Muscle layer of colon (tissue), 2 donors: ENCODE measurements at regions not wholly inside any gene's neighbourhood (a gene's known extent, or its start where the extent isn't known, plus 50 kb on each side); places are given as distances from the start of the nearest gene placed in this dataset.
"Not testable (repeated sequence)": the region's sequence is repeated elsewhere in the genome, so short reads cannot be mapped to it uniquely, and the experiment has no call there.

Experiments
- H3K27ac ChIP-seq: one replicate; pipeline ENCODE4 v1.7.0; 2013; ENCODE audit warnings: low read depth, mild to moderate bottlenecking, low read length, moderate library complexity
- H3K27me3 ChIP-seq, 2 donors: one replicate each; pipeline ENCODE4 v1.7.0; 2013; ENCODE audit warnings: low read length in 2 of 2, mild to moderate bottlenecking in 2 of 2; ENCODE audit not compliant: insufficient read depth in 2 of 2, control insufficient read depth in 1 of 2
- H3K36me3 ChIP-seq: one replicate; pipeline ENCODE4 v1.7.0; 2013; ENCODE audit warnings: mild to moderate bottlenecking, low read length; ENCODE audit not compliant: insufficient read depth
- H3K4me1 ChIP-seq: one replicate; pipeline ENCODE4 v1.7.0; 2013; ENCODE audit warnings: mild to moderate bottlenecking, low read length; ENCODE audit not compliant: insufficient read depth
- H3K4me3 ChIP-seq, 2 donors: one replicate each; pipeline ENCODE4 v1.7.0; 2013; ENCODE audit warnings: low read length in 2 of 2, low read depth in 1 of 2, mild to moderate bottlenecking in 1 of 2, moderate library complexity in 1 of 2
- H3K9ac ChIP-seq: one replicate; pipeline ENCODE4 v1.7.0; 2013; ENCODE audit warnings: low read length
- H3K9me3 ChIP-seq: one replicate; pipeline ENCODE4 v1.7.0; 2013; ENCODE audit warnings: mild to moderate bottlenecking, low read length
- donor health status: abdominal sarcoma.
- donor health status: Adenocarcinoma of cecum.

GRCh38 chr15:47119349-47119748 is 598.0 kb upstream of the SEMA6D start:
- H3K9me3 ChIP-seq = no peaks in the 10 kb centered on the region

GRCh38 chr15:47124430-47125102 is 592.7 kb upstream of the SEMA6D start:
- H3K36me3 ChIP-seq = no peaks in the 10 kb centered on the region
- no peaks in the 10 kb centered on the region for H3K4me1 ChIP-seq
- no peak overlapping the region for H3K4me3 ChIP-seq
- H3K27me3 ChIP-seq = no peaks in the 10 kb centered on the region
- H3K27ac ChIP-seq = no peak overlapping the region
- H3K9ac ChIP-seq = no peak overlapping the region
- no peaks in the 10 kb centered on the region for H3K9me3 ChIP-seq

More at GRCh38 chr15:47119349-47119748, 598.0 kb upstream of the SEMA6D start:
- Histone ChIP-seq H3K27ac (no peak overlapping the region), H3K36me3 (no peaks in the 10 kb centered on the region), H3K4me1 (no peaks in the 10 kb centered on the region), H3K27me3 (no peaks in the 10 kb centered on the region), H3K9ac (no peak overlapping the region), H3K4me3 (no peak overlapping the region)

GRCh38 chr15:47129033-47129432 is 588.3 kb upstream of the SEMA6D start:
- Histone ChIP-seq H3K36me3 (no peaks in the 10 kb centered on the region), H3K9ac (no peak overlapping the region), H3K27ac (no peak overlapping the region), H3K4me1 (no peaks in the 10 kb centered on the region), H3K4me3 (no peak overlapping the region), H3K27me3 (no peaks in the 10 kb centered on the region), H3K9me3 (no peaks in the 10 kb centered on the region)

- not testable (repeated sequence) for H3K4me1 ChIP-seq, H3K9ac ChIP-seq, H3K9me3 ChIP-seq, H3K27me3 ChIP-seq, H3K27ac ChIP-seq, H3K4me3 ChIP-seq, H3K36me3 ChIP-seq
These were observed 585.9 kb upstream of the SEMA6D start for GRCh38 chr15:47131450-47131849.

- Histone ChIP-seq H3K4me1 (no peaks in the 10 kb centered on the region), H3K9me3 (no peaks in the 10 kb centered on the region), H3K4me3 (no peak overlapping the region), H3K27ac (no peak overlapping the region), H3K9ac (no peak overlapping the region), H3K27me3 (no peaks in the 10 kb centered on the region), H3K36me3 (no peaks in the 10 kb centered on the region)
These were observed 582.0 kb upstream of the SEMA6D start for GRCh38 chr15:47135267-47135666.

- Histone ChIP-seq H3K36me3 (no peaks in the 10 kb centered on the region), H3K27ac (no peak overlapping the region), H3K9ac (no peak overlapping the region), H3K27me3 (no peaks in the 10 kb centered on the region), H3K4me3 (no peak overlapping the region), H3K9me3 (no peaks in the 10 kb centered on the region), H3K4me1 (no peaks in the 10 kb centered on the region)
These were observed 581.1 kb upstream of the SEMA6D start for GRCh38 chr15:47136236-47136635.

- no peak overlapping the region for H3K9ac ChIP-seq
- H3K9me3 ChIP-seq = no peaks in the 10 kb centered on the region
- no peaks in the 10 kb centered on the region for H3K4me1 ChIP-seq
- no peaks in the 10 kb centered on the region for H3K36me3 ChIP-seq
- no peak overlapping the region for H3K27ac ChIP-seq
- H3K27me3 ChIP-seq = no peaks in the 10 kb centered on the region
- no peak overlapping the region for H3K4me3 ChIP-seq
These were observed 577.3 kb upstream of the SEMA6D start for GRCh38 chr15:47139965-47140364.

GRCh38 chr15:47157827-47158226 is 559.5 kb upstream of the SEMA6D start:
- Histone ChIP-seq H3K4me1 (no peaks in the 10 kb centered on the region), H3K27ac (no peak overlapping the region), H3K9ac (no peak overlapping the region), H3K27me3 (no peaks in the 10 kb centered on the region), H3K4me3 (no peak overlapping the region), H3K36me3 (no peaks in the 10 kb centered on the region), H3K9me3 (no peaks in the 10 kb centered on the region)

- Histone ChIP-seq H3K4me3 (no peak overlapping the region), H3K9me3 (no peaks in the 10 kb centered on the region), H3K27ac (no peak overlapping the region), H3K27me3 (no peaks in the 10 kb centered on the region), H3K9ac (no peak overlapping the region), H3K36me3 (no peaks in the 10 kb centered on the region), H3K4me1 (no peaks in the 10 kb centered on the region)
These were observed 558.7 kb upstream of the SEMA6D start for GRCh38 chr15:47158573-47158972.

GRCh38 chr15:47177177-47177576 is 540.1 kb upstream of the SEMA6D start:
- H3K9me3 ChIP-seq = no peaks in the 10 kb centered on the region
- H3K4me1 ChIP-seq = no peaks in the 10 kb centered on the region
- no peaks in the 10 kb centered on the region for H3K36me3 ChIP-seq
- H3K9ac ChIP-seq = no peak overlapping the region
- no peak overlapping the region for H3K4me3 ChIP-seq
- no peak overlapping the region for H3K27ac ChIP-seq
- peaks cover 0 to under 1% of the 10 kb centered on the region in 2 donors for H3K27me3 ChIP-seq

GRCh38 chr15:47179988-47180387 is 537.3 kb upstream of the SEMA6D start:
- H3K4me1 ChIP-seq = peaks cover 4% of the 10 kb centered on the region
- H3K9ac ChIP-seq = no peak overlapping the region
- no peak overlapping the region for H3K27ac ChIP-seq
- H3K4me3 ChIP-seq = no peak overlapping the region
- H3K9me3 ChIP-seq = no peaks in the 10 kb centered on the region
- H3K36me3 ChIP-seq = no peaks in the 10 kb centered on the region
- H3K27me3 ChIP-seq = peaks cover 9 to 24% of the 10 kb centered on the region in 2 donors

- Histone ChIP-seq H3K9ac (no peak overlapping the region), H3K4me1 (peaks cover 4% of the 10 kb centered on the region), H3K9me3 (no peaks in the 10 kb centered on the region), H3K36me3 (no peaks in the 10 kb centered on the region), H3K27ac (no peak overlapping the region), H3K27me3 (peaks cover 9 to 29% of the 10 kb centered on the region in 2 donors), H3K4me3 (no peak overlapping the region)
These were observed 534.5 kb upstream of the SEMA6D start for GRCh38 chr15:47182818-47183217.
